ENCODE measurements at regions not wholly inside any gene's neighbourhood (a gene's known extent, or its start where the extent isn't known, plus 50 kb on each side); places are given as distances from the start of the nearest gene placed in this dataset.

GRCh38 chr9:13535141-13535540 lies 255.6 kb upstream of the MPDZ start:
- ATAC-seq = no peak
- no peak for TF ChIP-seq PATZ1 (CRISPR knock-in tag; IDR thresholded peaks at IDR 0.05; ENCODE audit: borderline replicate concordance)
- TF ChIP-seq RARB (CRISPR knock-in tag; IDR thresholded peaks at IDR 0.05) = no peak
- no peak for TF ChIP-seq ISL1 (CRISPR knock-in tag; IDR thresholded peaks at IDR 0.05)
- no peak for TF ChIP-seq ZC3H10 (CRISPR knock-in tag; IDR thresholded peaks at IDR 0.05)
- TF ChIP-seq GLIS3 (CRISPR knock-in tag; IDR thresholded peaks at IDR 0.05) = no peak
- no peak for TF ChIP-seq CSRNP3 (CRISPR knock-in tag; IDR thresholded peaks at IDR 0.05)
- no peak for TF ChIP-seq BACH2 (CRISPR knock-in tag; IDR thresholded peaks at IDR 0.05; ENCODE audit: borderline replicate concordance)
- no peak for TF ChIP-seq OSR1 (CRISPR knock-in tag; IDR thresholded peaks at IDR 0.05)
- TF ChIP-seq TOX (CRISPR knock-in tag; IDR thresholded peaks at IDR 0.05; ENCODE audit: borderline replicate concordance) = no peak
- TF ChIP-seq ZNF565 (CRISPR knock-in tag; conservative IDR thresholded peaks at IDR 0.05; ENCODE audit: low read depth) = no peak
- TF ChIP-seq ZNF70 (CRISPR knock-in tag; IDR thresholded peaks at IDR 0.05) = no peak
- no peak for TF ChIP-seq ZFP3 (CRISPR knock-in tag; IDR thresholded peaks at IDR 0.05)
- TF ChIP-seq TCF4 (CRISPR knock-in tag; IDR thresholded peaks at IDR 0.05; ENCODE audit: borderline replicate concordance) = no peak
- TF ChIP-seq ESRRG (CRISPR knock-in tag; IDR thresholded peaks at IDR 0.05) = no peak
- no peak for TF ChIP-seq ZNF8 (CRISPR knock-in tag; IDR thresholded peaks at IDR 0.05)
- no peak for TF ChIP-seq TSHZ2 (CRISPR knock-in tag; IDR thresholded peaks at IDR 0.05)
- no peak for TF ChIP-seq ZFP30 (CRISPR knock-in tag; IDR thresholded peaks at IDR 0.05)

DNA sequence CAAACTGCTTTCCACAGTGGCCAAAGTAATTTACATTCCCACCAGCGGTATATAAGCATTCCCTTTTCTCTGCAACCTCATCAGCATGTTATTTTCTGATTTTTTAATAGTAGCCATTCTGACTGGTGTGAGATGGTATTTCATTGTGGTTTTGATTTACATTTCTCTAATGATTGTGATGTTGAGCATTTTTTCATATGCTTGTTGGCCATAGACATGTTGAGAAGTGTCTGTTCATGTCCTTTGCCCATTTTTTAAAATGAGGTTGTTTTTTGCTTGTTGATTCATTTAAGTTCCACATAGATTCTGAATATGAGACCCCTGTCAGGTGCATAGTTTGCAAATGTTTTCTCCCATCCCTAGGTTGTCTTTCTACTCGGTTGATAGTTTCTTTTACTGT lies 254.5 kb upstream of the MPDZ start:
- TF ChIP-seq, protein P1, sequence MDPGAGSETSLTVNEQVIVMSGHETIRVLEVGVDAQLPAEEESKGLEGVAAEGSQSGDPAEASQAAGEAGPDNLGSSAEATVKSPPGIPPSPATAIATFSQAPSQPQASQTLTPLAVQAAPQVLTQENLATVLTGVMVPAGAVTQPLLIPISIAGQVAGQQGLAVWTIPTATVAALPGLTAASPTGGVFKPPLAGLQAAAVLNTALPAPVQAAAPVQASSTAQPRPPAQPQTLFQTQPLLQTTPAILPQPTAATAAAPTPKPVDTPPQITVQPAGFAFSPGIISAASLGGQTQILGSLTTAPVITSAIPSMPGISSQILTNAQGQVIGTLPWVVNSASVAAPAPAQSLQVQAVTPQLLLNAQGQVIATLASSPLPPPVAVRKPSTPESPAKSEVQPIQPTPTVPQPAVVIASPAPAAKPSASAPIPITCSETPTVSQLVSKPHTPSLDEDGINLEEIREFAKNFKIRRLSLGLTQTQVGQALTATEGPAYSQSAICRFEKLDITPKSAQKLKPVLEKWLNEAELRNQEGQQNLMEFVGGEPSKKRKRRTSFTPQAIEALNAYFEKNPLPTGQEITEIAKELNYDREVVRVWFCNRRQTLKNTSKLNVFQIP (CRISPR knock-in tag; IDR thresholded peaks at IDR 0.05; ENCODE audit: borderline replicate concordance, low read depth) = no peak
- TF ChIP-seq ZNF565 (CRISPR knock-in tag; conservative IDR thresholded peaks at IDR 0.05; ENCODE audit: low read depth) = no peak
- TF ChIP-seq SNAI2 (CRISPR knock-in tag; IDR thresholded peaks at IDR 0.05) = no peak
- no peak for TF ChIP-seq TCF4 (CRISPR knock-in tag; IDR thresholded peaks at IDR 0.05; ENCODE audit: borderline replicate concordance)
- no peak for TF ChIP-seq TOX (CRISPR knock-in tag; IDR thresholded peaks at IDR 0.05; ENCODE audit: borderline replicate concordance)
- TF ChIP-seq PPARA (CRISPR knock-in tag; IDR thresholded peaks at IDR 0.05; ENCODE audit: borderline replicate concordance) = no peak
- no peak for TF ChIP-seq ZC3H10 (CRISPR knock-in tag; IDR thresholded peaks at IDR 0.05)
- TF ChIP-seq ISL1 (CRISPR knock-in tag; IDR thresholded peaks at IDR 0.05) = no peak
- TF ChIP-seq ARNTL (CRISPR knock-in tag; IDR thresholded peaks at IDR 0.05; ENCODE audit: borderline replicate concordance, low read depth) = no peak
- TF ChIP-seq, protein P2, sequence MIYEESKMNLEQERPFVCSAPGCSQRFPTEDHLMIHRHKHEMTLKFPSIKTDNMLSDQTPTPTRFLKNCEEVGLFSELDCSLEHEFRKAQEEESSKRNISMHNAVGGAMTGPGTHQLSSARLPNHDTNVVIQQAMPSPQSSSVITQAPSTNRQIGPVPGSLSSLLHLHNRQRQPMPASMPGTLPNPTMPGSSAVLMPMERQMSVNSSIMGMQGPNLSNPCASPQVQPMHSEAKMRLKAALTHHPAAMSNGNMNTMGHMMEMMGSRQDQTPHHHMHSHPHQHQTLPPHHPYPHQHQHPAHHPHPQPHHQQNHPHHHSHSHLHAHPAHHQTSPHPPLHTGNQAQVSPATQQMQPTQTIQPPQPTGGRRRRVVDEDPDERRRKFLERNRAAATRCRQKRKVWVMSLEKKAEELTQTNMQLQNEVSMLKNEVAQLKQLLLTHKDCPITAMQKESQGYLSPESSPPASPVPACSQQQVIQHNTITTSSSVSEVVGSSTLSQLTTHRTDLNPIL (CRISPR knock-in tag; IDR thresholded peaks at IDR 0.05; ENCODE audit: low read depth) = no peak
- TF ChIP-seq GLIS3 (CRISPR knock-in tag; IDR thresholded peaks at IDR 0.05) = no peak
- no peak for TF ChIP-seq BACH2 (CRISPR knock-in tag; IDR thresholded peaks at IDR 0.05; ENCODE audit: borderline replicate concordance)
- no peak for TF ChIP-seq TSHZ2 (CRISPR knock-in tag; IDR thresholded peaks at IDR 0.05)
- no peak for TF ChIP-seq RARB (CRISPR knock-in tag; IDR thresholded peaks at IDR 0.05)
- no peak for TF ChIP-seq ZFP3 (CRISPR knock-in tag; IDR thresholded peaks at IDR 0.05)
- no peak for TF ChIP-seq ESRRG (CRISPR knock-in tag; IDR thresholded peaks at IDR 0.05)
- TF ChIP-seq ZNF8 (CRISPR knock-in tag; IDR thresholded peaks at IDR 0.05) = no peak
- no peak for TF ChIP-seq OSR1 (CRISPR knock-in tag; IDR thresholded peaks at IDR 0.05)
- ATAC-seq = no peak

Data from SK-N-SH treated with all-trans-retinoic acid at 6 μM for 48 hours (cell line).